C1 segment of cervical spinal cord (tissue), 14 donors: ENCODE measurements at regions not wholly inside any gene's neighbourhood (a gene's known extent, or its start where the extent isn't known, plus 50 kb on each side); places are given as distances from the start of the nearest gene placed in this dataset.
"Not testable (repeated sequence)": the region's sequence is repeated elsewhere in the genome, so short reads cannot be mapped to it uniquely, and the experiment has no call there.

ENCODE experiments used
- DNase-seq, 14 donors: peaks; one replicate each; lab custom pipeline; 2025; lab: John Stamatoyannopoulos, UW

DNA sequence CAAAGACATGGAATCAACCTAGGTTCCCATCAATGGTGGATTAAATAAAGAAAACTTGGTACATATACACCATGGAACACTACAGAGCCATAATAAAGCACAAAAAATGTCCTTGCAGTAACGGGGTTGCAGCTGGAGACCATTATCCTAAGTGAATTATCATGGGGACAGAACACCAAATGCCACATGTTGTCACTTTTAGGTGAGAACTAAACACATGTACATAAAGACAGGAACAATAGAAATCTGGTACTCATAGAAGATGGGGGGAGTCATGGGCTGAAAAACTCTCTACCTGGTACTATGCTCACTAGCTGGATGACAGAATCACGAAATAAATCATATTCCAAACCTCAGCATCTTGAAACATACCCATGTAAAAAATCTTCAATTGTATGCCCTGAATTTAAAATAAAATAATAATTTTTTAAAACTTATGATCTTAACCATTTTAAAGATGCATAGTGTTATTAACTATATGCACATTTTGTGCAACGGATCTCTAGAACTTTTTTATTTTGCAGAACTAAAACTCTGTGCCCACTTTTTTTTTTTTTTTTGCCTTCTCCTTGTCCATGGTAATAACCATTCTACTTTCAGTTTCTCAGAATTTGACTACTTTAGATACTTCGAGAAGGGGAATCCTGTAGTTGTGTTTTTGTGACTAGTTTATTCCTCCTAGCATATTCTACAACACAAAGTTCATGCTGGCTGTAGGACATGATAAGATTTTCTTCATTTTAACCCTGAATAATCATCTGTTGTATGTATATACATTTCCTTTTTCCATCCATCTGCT lies 1081.6 kb upstream of the ACO1 start:
- DNase-seq = no peak

GRCh38 chr9:31304576-31304975 lies 1079.9 kb upstream of the ACO1 start:
- no peak for DNase-seq

- DNase-seq = no peak
These were observed 1070.2 kb upstream of the ACO1 start for GRCh38 chr9:31314241-31314640.

DNA sequence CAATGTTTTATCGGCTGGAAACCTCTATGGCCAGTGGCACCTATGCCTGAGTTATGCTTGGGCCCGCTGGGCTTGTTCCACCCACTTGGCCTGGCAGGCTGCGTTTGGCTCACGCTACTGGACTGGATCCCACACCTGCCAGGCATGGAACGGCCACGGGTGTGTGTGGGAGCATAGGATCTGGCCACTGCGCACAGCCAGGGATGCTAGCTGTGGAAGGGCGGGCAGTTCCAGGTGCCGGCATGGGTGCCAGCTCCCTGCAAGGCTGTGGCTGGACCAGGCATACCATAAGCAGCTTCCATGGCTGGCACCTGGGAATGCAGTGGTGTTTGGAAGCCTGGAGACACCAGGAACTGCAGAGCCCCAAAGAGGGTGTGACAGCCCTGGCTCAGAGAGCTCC lies 1063.9 kb upstream of the ACO1 start:
- no peak for DNase-seq

DNA sequence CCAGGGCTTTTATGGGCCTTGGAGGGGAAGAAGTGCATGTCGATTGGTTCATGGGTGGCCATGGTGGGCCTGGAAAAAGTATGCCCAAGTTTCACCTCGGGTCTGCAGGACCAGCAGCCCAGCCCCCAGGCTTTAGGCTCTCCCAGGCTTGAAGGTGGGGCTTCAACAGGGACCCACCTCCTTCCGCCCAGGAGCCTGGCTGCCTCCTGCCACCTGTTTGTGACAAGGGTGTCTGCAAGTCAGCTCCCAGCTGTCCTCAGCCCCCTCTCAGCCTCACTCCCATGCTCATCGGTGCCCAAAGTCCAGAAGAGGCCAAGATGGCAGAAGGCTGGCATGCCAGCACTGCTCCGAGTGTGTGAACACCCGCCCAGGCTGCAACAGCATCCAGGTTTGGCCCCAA lies 1063.2 kb upstream of the ACO1 start:
- DNase-seq = no peak

- no peak for DNase-seq
These were observed 1062.8 kb upstream of the ACO1 start for GRCh38 chr9:31321686-31322085.

DNA sequence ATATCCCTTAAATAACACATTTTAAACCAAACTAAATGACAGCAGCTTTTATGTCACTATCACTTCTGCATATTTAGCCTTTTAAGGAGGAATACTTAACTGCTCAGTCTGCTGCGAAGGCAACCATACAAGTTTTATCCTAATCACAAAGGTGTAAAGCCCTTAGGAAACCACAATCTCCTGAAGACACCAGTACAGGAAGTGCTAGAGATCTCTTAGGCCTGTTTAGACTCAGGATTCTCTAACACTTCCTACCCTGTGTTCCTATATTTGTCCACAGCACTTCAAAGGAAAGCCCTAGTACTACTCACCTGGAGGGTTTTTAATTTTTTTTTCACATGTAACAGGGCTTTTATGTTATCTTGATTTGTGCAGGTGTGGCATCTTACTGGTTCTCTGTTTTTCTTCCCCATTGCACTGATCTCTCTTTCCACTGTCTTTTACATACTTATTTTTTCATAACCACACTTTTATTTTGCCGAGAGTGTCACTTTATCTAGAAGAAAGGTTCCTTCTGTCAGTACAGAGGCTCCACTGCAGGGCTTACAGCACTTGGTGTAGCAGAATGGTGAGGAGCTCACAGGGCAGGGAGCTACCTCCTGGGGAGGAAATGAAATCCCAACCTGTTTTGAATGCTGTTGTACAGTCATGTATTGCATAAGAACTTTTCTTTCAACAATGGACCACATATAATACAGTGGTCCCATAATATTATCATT lies 1060.6 kb upstream of the ACO1 start:
- no peak for DNase-seq

DNA sequence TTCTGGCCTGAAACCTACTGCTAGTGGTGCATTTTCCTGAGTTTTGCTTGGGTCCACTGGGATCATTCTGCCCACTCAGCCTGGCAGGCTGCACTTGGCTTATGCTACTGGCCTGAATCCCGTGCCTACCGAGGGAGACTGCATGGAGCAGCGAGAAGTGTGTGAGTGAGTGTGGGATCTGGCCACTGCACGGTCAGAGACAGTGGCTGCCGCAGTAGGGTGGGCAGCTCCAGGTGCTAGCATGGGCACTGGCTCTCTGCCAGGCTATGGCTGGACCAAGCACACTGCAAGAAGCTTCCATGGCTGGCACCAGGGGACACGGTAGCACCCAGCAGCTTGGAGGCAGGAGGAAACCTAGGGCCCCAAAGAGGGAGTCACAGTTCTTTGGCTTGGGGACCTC lies 1058.7 kb upstream of the ACO1 start:
- no peak for DNase-seq

GRCh38 chr9:31326883-31327282 lies 1057.6 kb upstream of the ACO1 start:
- not testable (repeated sequence) for DNase-seq

- DNase-seq = no peak
These were observed 1049.5 kb upstream of the ACO1 start for GRCh38 chr9:31334837-31335528.

DNA sequence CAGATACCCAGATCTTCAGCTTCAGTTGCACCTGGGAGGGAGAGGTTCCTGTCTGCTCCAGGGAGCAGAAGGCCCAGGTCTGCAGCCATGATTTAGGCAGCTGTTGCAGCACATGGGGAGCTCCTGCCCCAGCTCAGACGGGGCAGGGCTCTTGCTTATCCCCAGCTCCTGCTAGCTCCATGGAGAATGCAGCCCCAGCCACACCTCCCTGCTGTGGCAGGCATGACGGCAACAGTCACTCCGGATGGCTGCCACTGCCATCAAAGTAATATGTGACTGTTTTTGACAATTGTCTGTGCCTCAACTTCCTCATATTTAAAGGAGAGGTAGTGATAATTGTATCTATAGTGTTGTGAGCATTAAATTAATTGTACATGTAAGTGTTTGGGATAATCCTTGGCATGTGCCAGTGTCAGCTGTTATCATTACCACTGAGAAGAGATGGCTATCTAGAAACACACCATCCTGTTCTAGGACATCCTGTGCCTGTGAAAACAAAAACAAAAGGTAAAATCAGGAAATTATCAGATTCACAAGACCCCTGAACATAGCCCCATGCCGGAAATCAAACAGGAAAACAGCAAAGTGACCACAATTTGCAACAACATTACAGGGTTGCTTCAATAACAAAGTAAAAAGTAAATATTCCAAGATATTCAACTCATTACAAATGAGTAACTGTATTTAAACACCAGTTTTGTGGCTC lies 1048.8 kb upstream of the ACO1 start:
- no peak for DNase-seq

GRCh38 chr9:31336386-31336785 lies 1048.1 kb upstream of the ACO1 start:
- no peak for DNase-seq

- no peak for DNase-seq
These were observed 1047.6 kb upstream of the ACO1 start for GRCh38 chr9:31336841-31337240.

DNA sequence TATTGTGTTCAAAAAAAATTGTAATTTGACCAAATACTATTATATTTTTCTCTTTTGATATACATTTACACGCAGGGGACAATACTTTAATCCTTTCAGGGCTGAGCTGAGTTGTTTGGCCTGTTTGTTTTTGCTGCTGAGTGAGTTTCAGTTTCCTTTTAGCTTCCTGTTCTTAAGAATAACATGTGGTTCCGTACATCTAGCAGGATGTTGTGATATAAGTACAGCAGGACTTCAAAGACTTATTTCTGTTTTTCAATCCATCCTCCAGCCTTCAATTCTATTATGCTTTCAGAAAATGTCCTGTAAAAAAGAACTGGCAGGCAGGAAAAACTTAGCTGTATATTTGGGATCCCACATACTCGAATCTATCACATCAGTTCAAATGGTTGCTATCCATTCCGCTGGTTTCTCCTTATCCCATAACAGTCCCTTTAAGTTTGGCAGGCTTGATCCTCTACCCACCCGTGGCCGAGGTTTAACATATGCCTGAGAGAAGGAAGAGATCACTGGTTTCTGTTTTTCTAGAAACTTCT lies 1037.3 kb upstream of the ACO1 start:
- DNase-seq = no peak

DNA sequence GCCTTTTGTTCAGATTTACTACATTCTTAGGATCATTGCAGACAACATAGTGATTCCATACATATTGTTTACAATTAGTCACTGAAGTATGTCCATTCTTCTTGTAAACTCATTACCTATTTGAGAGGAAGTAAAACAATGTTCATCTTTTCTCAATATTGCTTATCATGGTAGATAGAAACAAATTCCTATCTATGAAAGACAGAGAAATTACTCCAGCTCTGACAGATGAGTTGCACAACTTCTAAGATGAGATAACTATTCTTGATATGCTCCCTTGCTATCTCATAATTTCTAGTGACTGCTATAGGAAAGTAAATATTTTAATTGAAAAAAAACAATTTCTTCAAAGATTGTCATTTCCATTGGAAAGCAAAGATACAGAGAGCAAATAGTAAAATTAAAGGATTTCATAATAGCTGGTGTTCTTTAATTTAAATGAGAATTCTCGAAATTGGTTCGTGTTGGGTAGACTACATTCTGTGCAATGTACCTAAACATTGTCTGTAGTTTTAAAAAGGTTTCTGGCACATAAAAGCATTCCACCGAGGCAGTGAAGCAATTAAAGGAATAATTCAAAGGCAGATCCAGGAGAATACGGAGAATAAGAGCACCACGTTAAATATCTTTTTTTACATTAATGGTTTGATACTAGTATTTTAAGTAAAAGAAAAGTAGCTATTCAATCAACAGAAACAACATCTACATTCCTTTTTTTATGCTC lies 1029.1 kb upstream of the ACO1 start:
- DNase-seq = no peak

- DNase-seq = no peak
These were observed 1028.5 kb upstream of the ACO1 start for GRCh38 chr9:31355965-31356364.

DNA sequence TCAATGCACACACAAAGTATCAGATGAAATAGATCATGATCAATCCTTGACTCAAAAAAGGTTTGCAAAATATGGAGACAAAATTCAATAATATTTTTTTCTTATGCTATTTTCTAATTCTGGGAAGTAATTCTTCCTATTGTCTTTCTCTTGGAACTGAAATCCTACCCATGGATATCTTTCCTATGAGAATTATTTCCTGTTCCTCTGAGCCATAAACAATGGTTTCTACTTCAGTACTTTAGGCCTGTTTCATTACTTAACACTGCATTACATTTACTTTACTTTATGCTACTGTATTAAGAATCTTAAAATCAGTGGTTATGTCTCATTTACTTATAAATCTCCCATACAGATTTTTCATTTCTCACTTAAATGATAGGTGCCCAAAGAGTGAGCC lies 1025.4 kb upstream of the ACO1 start:
- no peak for DNase-seq

DNA sequence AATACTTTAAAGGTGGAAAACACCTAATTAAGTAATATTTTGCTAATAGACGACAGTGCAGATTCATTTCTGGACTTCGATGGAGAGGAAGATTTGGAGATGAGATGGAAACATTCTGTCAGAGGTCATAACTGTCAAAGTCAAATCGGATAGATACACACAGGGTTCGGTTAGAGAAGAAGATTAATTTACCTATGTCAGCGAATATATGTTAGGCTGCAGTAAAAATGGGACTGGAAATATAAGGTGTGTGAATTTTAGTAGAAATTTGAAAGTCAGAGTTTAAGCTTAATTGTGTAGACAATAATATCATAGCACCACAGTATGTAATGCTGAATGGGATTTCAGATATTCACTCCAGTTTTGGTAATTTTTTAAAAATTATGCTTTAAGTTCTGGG lies 1020.3 kb upstream of the ACO1 start:
- DNase-seq = no peak

DNA sequence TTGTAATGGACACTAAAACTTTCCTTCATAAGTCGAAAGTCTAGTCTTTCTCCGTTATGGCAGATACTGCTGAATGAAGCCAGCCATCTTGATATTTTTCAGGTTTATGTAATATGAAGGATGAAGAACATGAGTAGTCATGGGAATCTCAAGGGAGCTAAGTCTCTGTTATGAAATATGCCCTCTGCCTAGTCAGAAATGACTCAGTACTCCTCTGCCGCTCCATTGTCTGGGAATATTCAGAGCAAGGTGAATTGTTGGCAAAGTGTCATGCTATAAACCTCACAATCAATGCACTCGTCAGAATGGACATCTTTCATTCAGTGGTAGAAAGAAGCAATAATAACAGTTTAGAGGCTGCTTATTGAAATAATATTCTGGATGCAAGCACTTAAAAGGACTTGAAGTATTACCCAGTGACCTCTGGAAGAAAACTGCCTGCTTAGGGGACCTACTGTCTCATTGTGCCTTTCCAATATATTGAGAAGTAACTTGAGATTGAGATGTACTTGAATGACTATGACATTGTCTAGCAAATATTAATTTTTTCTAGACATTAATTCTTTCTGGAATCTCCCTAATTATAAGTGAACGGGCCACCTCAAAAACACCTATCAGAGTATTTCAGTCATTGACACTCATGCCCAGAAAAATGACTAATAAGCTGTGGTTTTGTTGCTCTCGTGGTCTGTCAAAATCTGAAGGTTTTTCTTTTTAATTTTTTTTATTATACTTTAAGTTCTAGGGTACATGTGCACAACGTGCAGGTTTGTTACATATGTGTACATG lies 1011.5 kb upstream of the ACO1 start:
- DNase-seq = no peak

GRCh38 chr9:31377358-31377757 lies 1007.1 kb upstream of the ACO1 start:
- no peak for DNase-seq
